Activated B cell treated with CpG ODN at 0.5 μM for 24 hours (primary cell): ENCODE measurements at regions not wholly inside any gene's neighbourhood (a gene's known extent, or its start where the extent isn't known, plus 50 kb on each side); places are given as distances from the start of the nearest gene placed in this dataset.

Experiments
- ATAC-seq: fragments of 200-7000 bp; cut with Tn5 transposase; one replicate; pipeline ENCODE4 v1.10.0; 2021; ENCODE audit warnings: low read depth, mild to moderate bottlenecking, moderate library complexity
- CTCF ChIA-PET: fragments of 350-600 bp; sonication (Branson Sonifier 250); formaldehyde crosslinking; loops from one replicate; lab custom pipeline; 2021; ENCODE audit warnings: antibody characterized with exemption; lab: Charles Lee
- POLR2A ChIA-PET: fragments of 350-600 bp; sonication (Branson Sonifier 250); formaldehyde crosslinking; loops from one replicate; lab custom pipeline; 2021; ENCODE audit warnings: antibody characterized with exemption; lab: Charles Lee
- DNase-seq: peaks from one replicate; pipeline ENCODE4 v3.0.0; 2022
- H3K27ac Mint-ChIP-seq: one replicate; pipeline ENCODE4 v1.8.0; 2020; ENCODE audit warnings: mixed read lengths
- H3K27me3 Mint-ChIP-seq: one replicate; pipeline ENCODE4 v1.8.0; 2021; ENCODE audit warnings: mixed read lengths
- H3K36me3 Mint-ChIP-seq: one replicate; pipeline ENCODE4 v1.8.0; 2021; ENCODE audit warnings: low read depth, mixed read lengths
- H3K4me1 Mint-ChIP-seq: one replicate; pipeline ENCODE4 v1.8.0; 2021; ENCODE audit warnings: mixed read lengths
- H3K4me3 Mint-ChIP-seq: one replicate; pipeline ENCODE4 v1.8.0; 2020; ENCODE audit warnings: mild to moderate bottlenecking, mixed read lengths
- H3K9me3 Mint-ChIP-seq: one replicate; pipeline ENCODE4 v1.8.0; 2020; ENCODE audit warnings: mixed read lengths
- CTCF ChIP-seq: fragments of 200-600 bp; IDR thresholded peaks from one replicate; pipeline ENCODE4 v1.8.0; 2022; ENCODE audit warnings: antibody characterized with exemption, mild to moderate bottlenecking
- intact Hi-C: fragments of 100-400 bp; cut with micrococcal nuclease; formaldehyde crosslinking; loops from one replicate; pipeline ENCODE4 v1.15.1; 2024

- DNase-seq (no peak), ATAC-seq (no peak)
- H3K9me3 Mint-ChIP-seq: peaks cover 4% of the 10 kb centered on the region
- ChIA-PET CTCF (no interaction called here), POLR2A (no interaction called here)
- intact Hi-C loops: no loop called here
- no peaks in the 10 kb centered on the region for H3K4me1 Mint-ChIP-seq
- H3K36me3 Mint-ChIP-seq: no peaks in the 10 kb centered on the region
- no peak overlapping the region for H3K27ac Mint-ChIP-seq
- H3K27me3 Mint-ChIP-seq: no peaks in the 10 kb centered on the region
- H3K4me3 Mint-ChIP-seq: no peak overlapping the region
- TF ChIP-seq CTCF: no peak
Measured at GRCh38 chr7:86202833-86203232, 440.9 kb upstream of the GRM3 start.

GRCh38 chr7:86201767-86202166 lies 441.9 kb upstream of the GRM3 start:
- ATAC-seq (no peak), DNase-seq (no peak)
- CTCF ChIA-PET: no interaction called here
- Mint-ChIP-seq H3K4me1 (no peaks in the 10 kb centered on the region), H3K9me3 (peaks cover 4% of the 10 kb centered on the region), H3K4me3 (no peak overlapping the region), H3K27ac (no peak overlapping the region), H3K36me3 (no peaks in the 10 kb centered on the region), H3K27me3 (no peaks in the 10 kb centered on the region)
- POLR2A ChIA-PET: no interaction called here
- TF ChIP-seq CTCF: no peak
- intact Hi-C loops: no loop called here

- Mint-ChIP-seq H3K27ac (no peak overlapping the region), H3K9me3 (peaks cover 4% of the 10 kb centered on the region), H3K27me3 (no peaks in the 10 kb centered on the region), H3K4me1 (no peaks in the 10 kb centered on the region), H3K4me3 (no peak overlapping the region), H3K36me3 (no peaks in the 10 kb centered on the region)
- POLR2A ChIA-PET: no interaction called here
- DNase-seq (no peak), ATAC-seq (no peak)
- TF ChIP-seq CTCF: no peak
- intact Hi-C loops: no loop called here
- CTCF ChIA-PET: no interaction called here
Measured at GRCh38 chr7:86199881-86200614, 443.7 kb upstream of the GRM3 start.

- no peak for TF ChIP-seq CTCF
- CTCF ChIA-PET: no interaction called here
- intact Hi-C loops: no loop called here
- POLR2A ChIA-PET: no interaction called here
- H3K27me3 Mint-ChIP-seq: no peaks in the 10 kb centered on the region
- no peaks in the 10 kb centered on the region for H3K4me1 Mint-ChIP-seq
- no peak overlapping the region for H3K4me3 Mint-ChIP-seq
- H3K36me3 Mint-ChIP-seq: no peaks in the 10 kb centered on the region
- H3K27ac Mint-ChIP-seq: no peak overlapping the region
- ATAC-seq: no peak
- H3K9me3 Mint-ChIP-seq: peaks cover 5% of the 10 kb centered on the region
- DNase-seq: no peak
Measured at GRCh38 chr7:86190351-86190750, 453.4 kb upstream of the GRM3 start.

GRCh38 chr7:86181474-86181873 lies 462.2 kb upstream of the GRM3 start:
- Mint-ChIP-seq H3K27me3 (no peaks in the 10 kb centered on the region), H3K36me3 (no peaks in the 10 kb centered on the region), H3K27ac (no peak overlapping the region), H3K4me3 (no peak overlapping the region), H3K4me1 (no peaks in the 10 kb centered on the region), H3K9me3 (peaks cover 3% of the 10 kb centered on the region)
- CTCF ChIA-PET: no interaction called here
- POLR2A ChIA-PET: no interaction called here
- TF ChIP-seq CTCF: no peak
- ATAC-seq (no peak), DNase-seq (no peak)
- intact Hi-C loops: no loop called here
